ENCODE measurements at regions not wholly inside any gene's neighbourhood (a gene's known extent, or its start where the extent isn't known, plus 50 kb on each side); places are given as distances from the start of the nearest gene placed in this dataset.

DNA sequence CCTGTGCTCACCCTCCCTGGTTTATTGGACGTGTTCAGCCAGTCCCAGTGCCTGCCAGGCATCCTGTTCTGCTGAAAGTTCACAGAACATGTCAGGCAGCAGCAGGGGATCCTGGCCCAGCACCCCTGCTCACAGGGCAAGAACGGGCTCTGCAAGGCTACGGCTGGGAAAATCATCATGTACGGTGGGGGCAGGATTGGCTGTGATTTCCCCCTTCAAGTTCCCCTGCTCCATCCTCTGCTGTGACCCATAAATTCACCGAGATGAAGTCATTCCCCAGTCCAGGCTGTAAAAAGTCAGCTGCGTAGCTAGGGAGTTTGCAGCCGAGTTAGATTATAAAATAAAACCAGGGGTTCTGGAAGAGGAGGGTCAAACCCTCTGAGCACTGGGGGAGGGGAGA is 484.1 kb upstream of the ZMIZ1 start:
- TF ChIP-seq CTCF (IDR thresholded peaks at IDR 0.05; ENCODE audit: poor library complexity, severe bottlenecking), result no peak
- no peaks in the 10 kb centered on the region for H3K27me3 ChIP-seq (ENCODE audit: insufficient read depth, poor library complexity, severe bottlenecking)
- DNase-seq (ENCODE audit: low spot score), result no peak
- ATAC-seq (ENCODE audit: low read depth), result no peak
- H3K4me1 ChIP-seq (ENCODE audit: insufficient read depth, poor library complexity, severe bottlenecking), result no peaks in the 10 kb centered on the region
- no peak overlapping the region for H3K4me3 ChIP-seq (ENCODE audit: severe bottlenecking)
- no peaks in the 10 kb centered on the region for H3K9me3 ChIP-seq (ENCODE audit: severe bottlenecking)
- no peak overlapping the region for H3K27ac ChIP-seq (ENCODE audit: poor library complexity, severe bottlenecking)
- H3K36me3 ChIP-seq (ENCODE audit: low read depth), result no peaks in the 10 kb centered on the region

DNA sequence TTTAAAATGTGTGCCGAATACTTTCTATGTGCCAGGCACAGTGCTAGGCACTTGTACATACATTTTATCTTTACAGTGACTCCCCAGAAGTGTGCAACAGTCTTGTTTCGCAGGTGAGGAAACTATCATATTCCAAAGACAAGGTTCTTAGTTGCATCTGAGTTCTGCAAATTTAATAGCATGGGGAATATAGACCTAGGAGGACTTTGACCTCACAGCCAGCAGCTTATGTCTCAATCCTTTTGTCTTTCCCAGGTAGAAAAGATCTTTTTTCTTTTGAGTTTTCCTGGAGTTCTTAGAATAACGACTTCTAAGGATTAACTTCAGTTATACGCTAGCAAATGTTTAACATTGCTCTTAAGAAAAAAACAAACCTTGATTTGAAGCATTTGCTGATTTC is 482.8 kb upstream of the ZMIZ1 start:
- no peaks in the 10 kb centered on the region for H3K36me3 ChIP-seq (ENCODE audit: low read depth)
- TF ChIP-seq CTCF (IDR thresholded peaks at IDR 0.05; ENCODE audit: poor library complexity, severe bottlenecking), result no peak
- H3K27me3 ChIP-seq (ENCODE audit: insufficient read depth, poor library complexity, severe bottlenecking), result no peaks in the 10 kb centered on the region
- H3K27ac ChIP-seq (ENCODE audit: poor library complexity, severe bottlenecking), result no peak overlapping the region
- no peaks in the 10 kb centered on the region for H3K4me1 ChIP-seq (ENCODE audit: insufficient read depth, poor library complexity, severe bottlenecking)
- DNase-seq (ENCODE audit: low spot score) (no peak), ATAC-seq (ENCODE audit: low read depth) (no peak)
- H3K4me3 ChIP-seq (ENCODE audit: severe bottlenecking), result no peak overlapping the region
- H3K9me3 ChIP-seq (ENCODE audit: severe bottlenecking), result no peaks in the 10 kb centered on the region

- Histone ChIP-seq H3K36me3 (ENCODE audit: low read depth) (no peaks in the 10 kb centered on the region), H3K27me3 (ENCODE audit: insufficient read depth, poor library complexity, severe bottlenecking) (no peaks in the 10 kb centered on the region), H3K4me3 (ENCODE audit: severe bottlenecking) (no peak overlapping the region), H3K27ac (ENCODE audit: poor library complexity, severe bottlenecking) (no peak overlapping the region), H3K9me3 (ENCODE audit: severe bottlenecking) (no peaks in the 10 kb centered on the region), H3K4me1 (ENCODE audit: insufficient read depth, poor library complexity, severe bottlenecking) (no peaks in the 10 kb centered on the region)
- no peak for ATAC-seq (ENCODE audit: low read depth)
- no peak for TF ChIP-seq CTCF (IDR thresholded peaks at IDR 0.05; ENCODE audit: poor library complexity, severe bottlenecking)
- no peak for DNase-seq (ENCODE audit: low spot score)
Measured at GRCh38 chr10:78588194-78588811, 480.5 kb upstream of the ZMIZ1 start.

GRCh38 chr10:78589687-78590086 is 479.1 kb upstream of the ZMIZ1 start:
- Histone ChIP-seq H3K4me3 (ENCODE audit: severe bottlenecking) (no peak overlapping the region), H3K27ac (ENCODE audit: poor library complexity, severe bottlenecking) (no peak overlapping the region), H3K4me1 (ENCODE audit: insufficient read depth, poor library complexity, severe bottlenecking) (no peaks in the 10 kb centered on the region), H3K27me3 (ENCODE audit: insufficient read depth, poor library complexity, severe bottlenecking) (no peaks in the 10 kb centered on the region), H3K36me3 (ENCODE audit: low read depth) (no peaks in the 10 kb centered on the region), H3K9me3 (ENCODE audit: severe bottlenecking) (no peaks in the 10 kb centered on the region)
- no peak for TF ChIP-seq CTCF (IDR thresholded peaks at IDR 0.05; ENCODE audit: poor library complexity, severe bottlenecking)
- DNase-seq (ENCODE audit: low spot score), result no peak
- no peak for ATAC-seq (ENCODE audit: low read depth)

GRCh38 chr10:78591066-78591465 is 477.7 kb upstream of the ZMIZ1 start:
- no peaks in the 10 kb centered on the region for H3K9me3 ChIP-seq (ENCODE audit: severe bottlenecking)
- no peaks in the 10 kb centered on the region for H3K36me3 ChIP-seq (ENCODE audit: low read depth)
- no peaks in the 10 kb centered on the region for H3K27me3 ChIP-seq (ENCODE audit: insufficient read depth, poor library complexity, severe bottlenecking)
- no peak for DNase-seq (ENCODE audit: low spot score)
- H3K27ac ChIP-seq (ENCODE audit: poor library complexity, severe bottlenecking), result no peak overlapping the region
- H3K4me1 ChIP-seq (ENCODE audit: insufficient read depth, poor library complexity, severe bottlenecking), result no peaks in the 10 kb centered on the region
- H3K4me3 ChIP-seq (ENCODE audit: severe bottlenecking), result no peak overlapping the region
- TF ChIP-seq CTCF (IDR thresholded peaks at IDR 0.05; ENCODE audit: poor library complexity, severe bottlenecking), result no peak
- no peak for ATAC-seq (ENCODE audit: low read depth)
